ENCODE measurements at regions not wholly inside any gene's neighbourhood (a gene's known extent, or its start where the extent isn't known, plus 50 kb on each side); places are given as distances from the start of the nearest gene placed in this dataset.

- no peak for TF ChIP-seq FOXP2 (optimal IDR thresholded peaks at IDR 0.05; ENCODE audit: borderline replicate concordance, extremely low read depth, extremely low read length, insufficient read depth)
Measured at GRCh38 chr12:13668880-13669279, 312.5 kb downstream of the GRIN2B start.

GRCh38 chr12:13666806-13667205 lies 314.6 kb downstream of the GRIN2B start:
- no peak for TF ChIP-seq POLR2AphosphoS5 (IDR thresholded peaks at IDR 0.05; ENCODE audit: low read depth, low read length)
- no peak for TF ChIP-seq REST (IDR thresholded peaks at IDR 0.05; ENCODE audit: insufficient read depth in 1 of 2, low read depth in 2 of 2, low read length in 2 of 2)
- no peak for TF ChIP-seq TAF1 (IDR thresholded peaks at IDR 0.05; ENCODE audit: borderline replicate concordance, insufficient read depth, low read length)
- no peak for TF ChIP-seq SIN3A (IDR thresholded peaks at IDR 0.05; ENCODE audit: borderline replicate concordance, insufficient read depth, low read length)
- TF ChIP-seq FOXP2 (optimal IDR thresholded peaks at IDR 0.05; ENCODE audit: borderline replicate concordance, extremely low read depth, extremely low read length, insufficient read depth), result no peak

GRCh38 chr12:13661005-13661887 lies 320.2 kb downstream of the GRIN2B start:
- no peak for TF ChIP-seq POLR2AphosphoS5 (IDR thresholded peaks at IDR 0.05; ENCODE audit: low read depth, low read length)
- no peak for TF ChIP-seq FOXP2 (optimal IDR thresholded peaks at IDR 0.05; ENCODE audit: borderline replicate concordance, extremely low read depth, extremely low read length, insufficient read depth)
- no peak for TF ChIP-seq REST (IDR thresholded peaks at IDR 0.05; ENCODE audit: insufficient read depth in 1 of 2, low read depth in 2 of 2, low read length in 2 of 2)
- TF ChIP-seq SIN3A (IDR thresholded peaks at IDR 0.05; ENCODE audit: borderline replicate concordance, insufficient read depth, low read length), result no peak
- no peak for TF ChIP-seq TAF1 (IDR thresholded peaks at IDR 0.05; ENCODE audit: borderline replicate concordance, insufficient read depth, low read length)

GRCh38 chr12:13654456-13654855 lies 326.9 kb downstream of the GRIN2B start:
- TF ChIP-seq REST (IDR thresholded peaks at IDR 0.05; ENCODE audit: insufficient read depth in 1 of 2, low read depth in 2 of 2, low read length in 2 of 2) (no peak), SIN3A (IDR thresholded peaks at IDR 0.05; ENCODE audit: borderline replicate concordance, insufficient read depth, low read length) (no peak), TAF1 (IDR thresholded peaks at IDR 0.05; ENCODE audit: borderline replicate concordance, insufficient read depth, low read length) (no peak), POLR2AphosphoS5 (IDR thresholded peaks at IDR 0.05; ENCODE audit: low read depth, low read length) (no peak), FOXP2 (optimal IDR thresholded peaks at IDR 0.05; ENCODE audit: borderline replicate concordance, extremely low read depth, extremely low read length, insufficient read depth) (no peak)

- TF ChIP-seq POLR2AphosphoS5 (IDR thresholded peaks at IDR 0.05; ENCODE audit: low read depth, low read length) (no peak), FOXP2 (optimal IDR thresholded peaks at IDR 0.05; ENCODE audit: borderline replicate concordance, extremely low read depth, extremely low read length, insufficient read depth) (no peak)
Measured at GRCh38 chr12:13652105-13652504, 329.3 kb downstream of the GRIN2B start.

GRCh38 chr12:13635709-13636108 lies 345.7 kb downstream of the GRIN2B start:
- no peak for TF ChIP-seq POLR2AphosphoS5 (IDR thresholded peaks at IDR 0.05; ENCODE audit: low read depth, low read length)
- TF ChIP-seq TAF1 (IDR thresholded peaks at IDR 0.05; ENCODE audit: borderline replicate concordance, insufficient read depth, low read length), result no peak

Data from PFSK-1 (cell line).